ENCODE measurements at regions not wholly inside any gene's neighbourhood (a gene's known extent, or its start where the extent isn't known, plus 50 kb on each side); places are given as distances from the start of the nearest gene placed in this dataset.
A peak's percentile ranks its signal among the peaks of the same experiment; 100 is the strongest.

- Histone ChIP-seq H3K36me3 (ENCODE audit: control insufficient read depth, insufficient read depth, low read length) (no peaks in the 10 kb centered on the region), H3K4me3 (ENCODE audit: low read depth in 2 of 2, low read length in 2 of 2) (no peak overlapping the region), H3K9me3 (ENCODE audit: control insufficient read depth, insufficient read depth, low read depth, low read length) (no peaks in the 10 kb centered on the region), H3K4me1 (ENCODE audit: control insufficient read depth, insufficient read depth, low read length) (no peaks in the 10 kb centered on the region), H3K27ac (ENCODE audit: low read length) (no peak overlapping the region), H3K27me3 (ENCODE audit: control insufficient read depth, insufficient read depth, low read length) (no peaks in the 10 kb centered on the region)
- no peak for ATAC-seq
- BruUV-seq (replicated peaks): no TSS peak
- ChIA-PET POLR2A (interaction anchor here (0.6 kb wide), 1 partner anchor 276 kb away, joined by 6 read pairs; no protein-coding TSS in a partner anchor), CTCF (no interaction called here)
- intact Hi-C loops (cut with micrococcal nuclease; ENCODE audit: unreplicated experiment) (no loop called here), in situ Hi-C loops (cut with HindIII; ENCODE audit: low pct_unique_long_range_greater_than_20kb, low sequenced_read_pairs) (no loop called here)
- TF ChIP-seq REST (IDR thresholded peaks at IDR 0.05; ENCODE audit: insufficient read depth in 1 of 2, low read depth in 2 of 2, low read length in 1 of 2): no peak
- no peak for TF ChIP-seq CTCF (IDR thresholded peaks at IDR 0.05)
- TF ChIP-seq POLR2AphosphoS5 (IDR thresholded peaks at IDR 0.05; ENCODE audit: low read depth, low read length): no peak
- TF ChIP-seq SIN3A (IDR thresholded peaks at IDR 0.05; ENCODE audit: borderline replicate concordance, insufficient read depth, low read depth, low read length): no peak
- TF ChIP-seq TCF7L2 (IDR thresholded peaks at IDR 0.05; ENCODE audit: low read depth, low read length): no peak
- DNase-seq (ENCODE audit: low read depth, low spot score): no peak
Observed at GRCh38 chr1:31507221-31507620, 69.1 kb upstream of the TINAGL1 start.

GRCh38 chr1:31507676-31508530 is 68.4 kb upstream of the TINAGL1 start:
- TF ChIP-seq REST (IDR thresholded peaks at IDR 0.05; ENCODE audit: insufficient read depth in 1 of 2, low read depth in 2 of 2, low read length in 1 of 2): no peak
- no peak for TF ChIP-seq TCF7L2 (IDR thresholded peaks at IDR 0.05; ENCODE audit: low read depth, low read length)
- no peak for TF ChIP-seq SIN3A (IDR thresholded peaks at IDR 0.05; ENCODE audit: borderline replicate concordance, insufficient read depth, low read depth, low read length)
- no peak for TF ChIP-seq POLR2AphosphoS5 (IDR thresholded peaks at IDR 0.05; ENCODE audit: low read depth, low read length)
- no peak for TF ChIP-seq CTCF (IDR thresholded peaks at IDR 0.05)
- Histone ChIP-seq H3K4me1 (ENCODE audit: control insufficient read depth, insufficient read depth, low read length) (no peaks in the 10 kb centered on the region), H3K27me3 (ENCODE audit: control insufficient read depth, insufficient read depth, low read length) (no peaks in the 10 kb centered on the region), H3K9me3 (ENCODE audit: control insufficient read depth, insufficient read depth, low read depth, low read length) (no peaks in the 10 kb centered on the region), H3K36me3 (ENCODE audit: control insufficient read depth, insufficient read depth, low read length) (no peaks in the 10 kb centered on the region), H3K27ac (ENCODE audit: low read length) (no peak overlapping the region), H3K4me3 (ENCODE audit: low read depth in 2 of 2, low read length in 2 of 2) (no peak overlapping the region)
- DNase-seq (ENCODE audit: low read depth, low spot score): no peak
- ChIA-PET POLR2A (interaction anchor here (0.6 kb wide), 1 partner anchor 277 kb away, joined by 6 read pairs; no protein-coding TSS in a partner anchor), CTCF (no interaction called here)
- BruUV-seq (replicated peaks): no TSS peak
- intact Hi-C loops (cut with micrococcal nuclease; ENCODE audit: unreplicated experiment): no loop called here
- in situ Hi-C loops (cut with HindIII; ENCODE audit: low pct_unique_long_range_greater_than_20kb, low sequenced_read_pairs): no loop called here
- ATAC-seq: 0 out of 2 replicates have a peak, but pooled peaks have one; percentile 24

Data from Panc1 (cell line).